Activated CD8-positive, alpha-beta memory T cell treated with anti-CD3 and anti-CD28 coated beads, Interleukin-2, amount 50 U/mL, for 48 hours (primary cell): ENCODE measurements at regions not wholly inside any gene's neighbourhood (a gene's known extent, or its start where the extent isn't known, plus 50 kb on each side); places are given as distances from the start of the nearest gene placed in this dataset.

Source experiments
- DNase-seq: peaks from one replicate; pipeline ENCODE4 v3.0.0-alpha.2; 2020

DNA sequence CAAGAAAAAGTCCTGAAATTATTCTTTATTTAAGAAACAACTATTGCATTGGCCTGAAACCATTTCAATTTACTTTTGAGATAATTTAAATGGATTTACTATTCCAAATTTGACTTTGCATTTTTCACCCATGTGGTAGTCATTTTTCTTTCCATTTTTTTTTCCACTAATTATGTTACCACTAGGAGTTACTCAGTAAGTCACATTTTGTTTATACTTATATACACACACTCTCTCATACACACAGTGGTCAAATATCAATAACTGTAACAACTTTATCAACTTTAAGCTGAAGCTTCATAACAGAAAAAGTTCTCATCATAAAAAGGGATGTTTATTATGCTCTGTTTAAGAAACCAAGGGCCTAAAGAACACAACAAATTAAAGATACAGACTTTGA is 222.8 kb downstream of the SIPA1L2 start:
- no peak for DNase-seq

DNA sequence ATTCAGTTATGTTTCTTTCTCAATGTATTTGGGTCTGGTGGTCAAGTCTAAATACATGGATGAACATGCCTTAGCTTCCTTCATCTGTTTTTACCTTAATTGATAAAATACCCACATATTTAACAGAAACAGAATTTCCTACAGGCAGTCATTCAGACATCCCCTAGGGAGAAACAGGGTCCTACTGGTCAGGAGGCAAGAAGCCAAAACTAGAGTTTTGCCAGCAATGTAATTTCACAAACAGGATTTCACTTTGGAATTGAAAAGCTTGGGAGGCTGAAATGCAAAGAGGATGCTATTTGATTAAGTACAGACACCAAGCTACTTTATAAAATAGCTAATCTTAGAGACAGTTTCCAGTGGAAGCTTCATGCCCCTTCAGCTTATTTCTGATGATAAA is 224.2 kb downstream of the SIPA1L2 start:
- DNase-seq = no peak

DNA sequence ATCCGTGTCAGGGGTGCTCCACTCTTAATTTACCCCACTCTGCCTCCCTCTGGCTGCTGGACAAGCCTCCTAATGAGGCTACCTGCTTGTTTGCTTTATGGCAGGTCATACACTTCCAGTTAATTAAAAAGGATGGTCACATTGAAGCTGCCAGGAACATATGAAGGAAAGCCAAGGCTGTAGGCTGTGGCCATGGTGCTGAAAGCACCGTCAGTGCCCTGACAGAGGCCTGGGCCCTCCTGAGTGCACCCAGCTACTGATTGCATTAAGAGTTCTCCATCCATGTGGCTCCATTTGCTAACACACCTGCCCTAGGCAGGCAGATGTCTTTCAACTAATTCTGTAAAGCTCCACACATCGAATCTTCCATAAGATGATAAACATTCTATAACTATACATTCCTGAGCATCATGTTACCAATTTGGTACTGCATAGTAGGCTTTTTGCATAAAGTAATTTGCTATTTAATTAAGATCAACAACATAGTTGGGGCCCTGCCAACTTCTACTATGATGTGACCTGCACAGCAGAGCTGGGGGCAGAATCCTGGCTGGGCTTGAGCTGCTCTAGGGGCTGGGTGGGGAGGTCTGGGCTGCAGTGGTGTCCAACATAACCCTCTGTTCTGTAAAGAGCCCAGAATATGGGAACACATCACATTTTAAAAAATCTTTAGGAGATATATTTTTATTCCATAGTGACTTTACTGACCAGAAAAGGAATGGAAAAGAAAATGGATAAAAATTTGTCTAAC is 224.8 kb downstream of the SIPA1L2 start:
- no peak for DNase-seq

DNA sequence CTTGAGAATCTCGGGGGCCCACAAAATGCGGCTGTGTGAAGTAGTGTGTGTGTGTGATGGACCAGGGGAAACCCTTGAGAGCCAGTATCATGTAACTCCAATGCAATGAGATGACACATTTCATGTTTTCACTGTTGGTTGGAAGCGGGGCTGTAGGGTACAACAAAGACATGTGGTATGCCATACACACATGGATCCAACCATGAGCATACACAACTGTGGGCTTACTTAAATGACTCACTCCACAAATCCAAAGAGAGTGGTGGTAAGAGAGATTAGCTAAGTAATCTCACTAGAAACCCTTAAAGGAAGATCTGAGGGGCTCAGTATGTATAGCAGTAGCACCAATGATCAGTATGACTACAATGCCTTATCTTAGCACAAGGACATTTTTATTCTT is 225.7 kb downstream of the SIPA1L2 start:
- no peak for DNase-seq

DNA sequence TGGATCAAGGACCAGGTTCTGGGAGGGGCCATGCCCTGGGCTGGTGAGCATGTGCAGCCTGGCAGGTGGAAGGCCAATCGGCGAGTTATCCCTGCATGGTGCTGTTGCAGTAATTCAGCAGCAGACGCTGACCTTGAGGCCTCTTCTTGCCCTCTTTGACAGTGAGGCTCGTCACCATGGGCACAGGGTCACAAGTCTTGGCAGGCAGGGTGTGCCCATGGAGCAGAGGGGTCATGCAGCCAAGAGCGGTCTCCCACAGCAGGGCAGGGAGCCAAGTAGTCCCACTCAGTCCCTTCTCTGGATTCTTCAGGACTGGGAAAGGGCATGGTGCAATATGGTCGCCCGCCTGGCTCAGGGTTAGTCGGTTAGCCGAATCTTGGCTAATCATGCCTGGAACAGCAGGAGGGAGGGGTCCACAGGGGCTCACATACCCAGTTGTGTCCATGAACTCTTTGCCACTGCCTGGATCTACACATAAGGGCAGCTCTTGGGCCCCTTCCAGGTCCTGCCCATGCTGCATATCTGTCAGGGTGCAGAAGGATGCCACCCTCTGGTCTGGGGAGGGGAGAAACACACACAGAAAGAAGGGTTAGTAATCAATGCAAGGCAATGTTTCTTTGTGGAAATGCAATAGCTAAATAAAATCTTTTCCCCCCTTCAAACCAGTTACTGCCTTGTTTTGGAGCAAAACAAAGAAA is 226.8 kb downstream of the SIPA1L2 start:
- DNase-seq = no peak

DNA sequence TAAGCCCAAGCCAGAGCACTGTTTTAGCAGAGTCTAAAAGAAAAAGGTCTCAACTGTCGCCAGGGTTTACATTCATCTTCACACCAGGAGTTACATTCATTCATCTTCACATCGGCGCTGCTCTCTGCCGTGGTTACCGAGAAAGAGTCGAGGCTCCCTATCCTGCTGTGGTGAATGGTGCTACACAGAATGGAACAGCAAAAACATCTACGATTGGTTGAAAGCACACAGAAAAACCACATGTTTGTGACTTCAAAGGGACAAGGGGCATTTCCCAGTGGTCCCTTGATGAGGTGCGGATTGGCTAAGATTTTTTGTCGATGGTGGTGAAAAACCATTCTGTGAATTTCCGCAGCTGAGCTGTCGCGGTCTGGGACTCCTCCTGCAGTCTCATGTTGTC is 231.1 kb downstream of the SIPA1L2 start:
- no peak for DNase-seq

DNA sequence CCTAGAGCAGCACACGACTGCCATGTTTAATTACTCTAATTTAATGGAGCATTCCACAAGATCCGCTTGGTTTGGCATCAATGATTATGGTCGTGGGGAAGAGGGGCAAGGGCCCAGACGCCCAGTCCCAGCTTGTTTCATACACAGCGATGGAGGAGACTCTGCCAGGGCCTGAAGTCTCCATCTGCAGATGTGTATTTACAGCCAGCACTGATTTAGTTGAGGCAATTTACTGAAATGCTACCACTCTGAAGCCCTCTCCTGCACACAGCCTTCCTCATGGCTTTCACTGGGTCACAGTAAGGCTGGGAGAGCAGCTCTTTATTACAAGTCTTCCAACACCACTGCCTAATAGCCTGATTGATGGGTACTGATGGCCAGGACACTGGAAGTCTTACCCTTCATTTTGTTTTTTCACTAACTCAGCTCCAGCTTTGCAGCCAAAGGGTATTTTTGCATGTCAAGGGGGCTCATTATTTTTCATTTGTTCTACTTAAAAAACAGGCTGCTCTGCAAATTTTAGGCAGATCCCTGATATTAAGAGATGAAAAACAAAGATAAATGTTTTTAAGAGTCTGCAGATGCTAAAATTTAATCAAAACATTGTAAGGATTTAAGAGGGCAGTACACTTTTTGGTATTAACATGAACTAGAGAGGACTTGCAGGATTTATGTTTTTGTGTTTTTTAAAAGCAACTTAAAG is 236.3 kb downstream of the SIPA1L2 start:
- no peak for DNase-seq

DNA sequence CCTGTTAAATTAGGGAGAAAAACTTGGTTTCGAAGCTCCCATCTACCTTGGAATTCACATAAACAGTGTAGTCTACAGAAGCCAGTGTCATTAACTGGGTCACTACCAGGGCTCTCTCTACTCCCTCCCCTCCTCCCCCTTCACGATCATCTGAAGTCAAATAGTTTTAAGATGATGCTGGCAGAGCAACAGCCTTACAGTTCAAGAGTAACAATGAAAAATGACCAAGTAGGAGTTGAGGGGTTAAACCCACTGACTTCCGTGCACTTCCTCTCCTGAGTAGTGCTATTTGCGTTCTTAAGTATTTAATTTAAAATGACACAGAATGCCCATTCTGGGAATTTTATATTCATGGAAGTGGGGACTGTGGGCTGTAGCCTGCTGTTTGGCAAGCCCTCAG is 236.9 kb downstream of the SIPA1L2 start:
- no peak for DNase-seq

DNA sequence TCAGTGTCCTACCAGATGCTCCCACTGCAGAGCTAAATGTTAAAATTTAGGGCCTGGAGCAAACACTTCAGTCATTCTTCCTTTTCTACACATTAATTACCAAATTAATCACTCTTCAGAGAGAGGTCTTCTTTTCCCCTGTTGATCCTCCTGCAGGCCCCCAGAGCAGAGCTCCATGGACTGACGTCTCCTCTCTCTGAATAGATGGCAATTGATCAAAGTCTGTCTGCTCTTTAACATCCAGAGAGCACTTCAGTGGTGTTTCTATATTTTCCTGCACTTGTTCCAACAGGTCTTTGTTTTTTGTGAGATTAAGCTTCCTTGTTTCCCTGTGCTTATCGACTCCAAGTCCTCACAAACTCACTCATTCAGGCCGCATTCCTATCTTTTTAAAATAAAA is 239.3 kb downstream of the SIPA1L2 start:
- DNase-seq = no peak

DNA sequence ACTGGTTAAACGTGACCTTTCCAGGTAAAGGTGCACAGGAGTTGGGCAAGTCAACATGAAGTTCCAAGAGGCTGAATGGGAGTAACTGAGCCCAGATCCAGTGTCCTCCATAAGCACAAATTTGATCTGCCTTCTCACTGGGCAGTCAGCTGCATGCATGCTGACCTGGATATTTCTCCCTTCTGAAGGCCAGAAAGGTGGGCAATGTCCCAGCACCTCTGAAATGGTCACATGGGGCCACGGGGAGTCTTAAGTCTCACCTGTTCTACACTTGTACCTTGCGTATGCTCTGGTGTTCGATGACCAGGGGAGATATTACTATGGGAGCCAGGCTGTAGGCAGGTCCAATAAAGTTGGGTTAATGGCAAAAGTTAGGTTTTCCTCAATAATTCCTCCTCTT is 240.2 kb downstream of the SIPA1L2 start:
- no peak for DNase-seq

DNA sequence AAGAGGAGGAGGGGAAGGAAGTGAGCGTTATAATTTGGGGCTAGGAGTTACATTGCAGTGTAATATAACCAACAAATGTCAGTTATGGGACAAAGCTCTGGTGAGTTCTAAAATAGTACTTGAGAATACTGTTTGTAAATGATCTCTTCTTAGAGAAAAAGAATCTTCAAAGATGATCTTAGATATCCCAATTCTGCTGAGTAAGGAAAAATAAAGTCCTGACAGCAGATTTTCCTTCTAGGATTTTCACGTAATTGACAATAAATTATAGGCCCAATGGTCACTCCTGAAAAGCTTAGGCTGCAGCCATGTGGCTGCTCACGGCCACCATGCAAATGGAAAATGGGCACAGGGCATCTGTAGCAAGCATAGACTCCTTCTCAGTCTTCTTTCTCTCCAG is 241.6 kb downstream of the SIPA1L2 start:
- no peak for DNase-seq

DNA sequence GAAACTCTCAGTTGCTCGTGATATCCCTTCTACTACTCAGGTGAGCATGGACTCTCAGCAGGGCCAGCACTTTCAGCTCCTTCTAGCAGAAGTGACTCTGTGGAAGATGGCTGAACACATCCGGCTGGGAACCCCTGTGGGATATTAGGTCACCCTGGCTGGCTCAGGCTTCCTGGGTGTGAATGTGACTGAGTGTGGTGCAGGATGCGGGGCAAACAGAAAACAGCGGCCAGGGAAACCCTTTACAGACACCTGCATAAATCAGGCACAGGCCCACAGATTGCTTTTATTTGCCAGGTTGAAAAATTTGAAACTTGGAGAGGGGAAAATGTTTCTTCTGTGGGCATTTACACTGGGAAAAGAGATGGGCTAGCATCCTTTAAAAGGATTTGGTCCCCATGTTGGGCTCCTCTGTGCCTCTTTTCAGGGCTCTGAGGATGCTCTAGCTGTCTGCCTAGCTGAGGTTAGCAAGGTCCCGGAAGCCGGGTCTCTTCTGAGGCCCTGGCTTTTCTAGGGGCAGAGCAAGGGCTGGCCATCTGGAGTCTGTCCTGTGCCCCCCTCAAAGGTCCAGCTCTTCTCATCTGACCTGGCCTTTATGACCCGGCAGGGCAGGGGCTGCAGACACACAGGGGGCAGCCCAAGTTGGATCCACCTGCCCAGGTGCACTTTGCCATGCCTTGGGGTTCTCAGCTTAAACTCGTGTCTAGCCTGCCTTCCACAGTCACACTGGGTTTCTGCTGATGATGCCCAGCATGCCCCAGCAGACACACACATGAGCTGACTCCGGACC is 243.0 kb downstream of the SIPA1L2 start:
- DNase-seq = no peak

DNA sequence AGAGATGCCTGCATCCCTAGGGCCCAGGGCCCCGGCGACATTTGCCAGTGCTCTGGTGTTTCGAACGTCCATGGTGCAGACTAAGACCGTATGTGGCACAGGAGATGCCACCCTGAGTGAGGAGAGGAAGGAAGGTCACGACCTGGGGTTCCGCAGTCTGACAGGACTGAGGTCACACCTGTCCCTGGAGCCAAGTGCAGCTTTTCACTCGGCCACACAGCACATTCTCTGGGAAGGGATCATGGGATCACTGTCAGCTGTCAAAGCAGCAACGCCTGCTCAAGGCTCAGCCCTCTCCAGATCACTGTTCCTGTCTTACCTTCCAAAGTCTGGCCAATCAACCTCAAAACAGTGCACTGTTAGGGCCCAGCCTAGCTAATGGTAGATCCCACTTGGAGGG is 243.6 kb downstream of the SIPA1L2 start:
- DNase-seq = no peak

DNA sequence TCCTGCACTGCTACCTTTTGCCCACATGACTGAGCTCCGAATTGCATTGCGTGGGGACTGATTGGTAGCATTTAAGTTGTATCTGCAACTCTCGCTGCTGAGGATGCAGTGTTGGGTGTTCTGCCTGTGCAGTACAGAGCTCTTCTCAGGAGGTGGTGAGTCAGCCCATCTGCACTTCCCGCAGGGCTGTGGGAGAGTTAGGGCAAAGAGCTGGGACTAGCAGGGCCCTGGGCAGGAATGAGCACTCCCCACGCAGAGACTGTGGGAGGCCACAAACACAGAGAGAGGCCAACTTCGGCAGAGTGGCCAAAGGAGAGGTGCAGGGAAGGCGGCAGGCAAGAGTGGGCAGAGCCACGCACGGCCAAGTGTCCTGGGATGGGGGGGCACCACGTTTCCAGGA is 244.7 kb downstream of the SIPA1L2 start:
- DNase-seq = no peak

DNA sequence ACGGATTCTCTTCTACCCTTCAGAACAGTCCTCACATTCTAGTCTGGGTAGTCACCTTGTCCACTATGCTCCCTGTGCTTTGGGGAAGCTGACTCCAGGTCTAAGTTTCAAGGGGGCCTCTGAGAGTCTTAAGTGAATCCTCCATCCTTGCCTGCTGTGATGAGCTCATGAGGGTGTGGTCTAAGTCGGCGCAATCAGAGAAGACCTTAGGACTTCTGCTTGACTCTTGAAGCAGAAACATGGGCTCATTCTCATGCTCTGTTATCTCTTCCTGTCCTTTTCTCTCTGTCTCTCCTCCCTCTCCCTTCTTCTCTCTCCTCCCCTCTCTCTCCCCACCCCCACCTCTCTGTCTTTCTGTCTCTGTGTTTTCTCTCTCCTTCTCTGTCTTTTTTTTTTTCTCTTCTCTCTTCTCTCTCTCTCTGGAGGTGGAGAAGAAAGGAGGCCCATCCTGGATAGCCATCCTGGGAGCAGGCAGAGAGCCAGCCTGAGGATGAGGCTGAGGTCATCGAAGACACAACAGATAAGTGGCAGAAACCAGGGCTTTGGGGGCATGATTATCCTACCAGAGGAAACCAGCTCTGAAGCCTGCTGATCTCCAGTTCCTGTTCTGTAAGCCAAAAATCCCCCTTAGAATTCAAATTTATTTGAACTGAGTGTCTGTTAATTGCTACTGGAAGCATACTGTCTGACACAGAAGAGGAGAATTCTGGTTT is 245.6 kb downstream of the SIPA1L2 start:
- no peak for DNase-seq

DNA sequence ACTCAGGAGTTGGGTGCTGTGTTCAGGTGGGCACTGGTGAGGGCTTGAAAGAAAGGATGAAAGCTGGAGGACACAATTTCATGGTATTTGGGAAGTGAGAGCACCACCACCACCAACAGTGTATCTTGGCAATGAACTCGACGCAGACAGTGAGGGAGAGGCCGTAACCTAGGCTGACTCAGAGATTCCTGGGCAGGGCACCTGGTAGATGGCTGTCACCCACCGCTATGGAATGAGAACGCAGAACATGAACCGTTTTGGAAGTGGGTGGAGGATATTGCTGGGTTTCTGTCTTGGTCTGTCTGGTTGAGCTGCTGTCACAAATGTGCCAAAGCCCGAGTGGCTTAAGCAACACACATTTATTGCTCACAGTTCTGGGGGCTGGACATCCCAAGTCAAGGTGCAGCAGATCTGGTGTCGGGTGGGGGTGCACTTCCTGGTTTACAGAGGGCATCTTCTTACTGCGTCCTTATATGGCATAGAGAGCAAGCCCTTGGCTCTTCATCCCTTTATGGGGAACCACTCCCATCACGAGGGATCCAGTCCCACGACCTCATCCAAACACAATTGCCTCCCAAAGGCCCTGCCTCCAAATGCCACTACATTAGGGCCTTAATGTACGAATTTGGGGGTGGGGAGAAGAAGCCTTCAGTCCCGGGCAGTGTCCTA is 246.3 kb downstream of the SIPA1L2 start:
- DNase-seq = no peak

DNA sequence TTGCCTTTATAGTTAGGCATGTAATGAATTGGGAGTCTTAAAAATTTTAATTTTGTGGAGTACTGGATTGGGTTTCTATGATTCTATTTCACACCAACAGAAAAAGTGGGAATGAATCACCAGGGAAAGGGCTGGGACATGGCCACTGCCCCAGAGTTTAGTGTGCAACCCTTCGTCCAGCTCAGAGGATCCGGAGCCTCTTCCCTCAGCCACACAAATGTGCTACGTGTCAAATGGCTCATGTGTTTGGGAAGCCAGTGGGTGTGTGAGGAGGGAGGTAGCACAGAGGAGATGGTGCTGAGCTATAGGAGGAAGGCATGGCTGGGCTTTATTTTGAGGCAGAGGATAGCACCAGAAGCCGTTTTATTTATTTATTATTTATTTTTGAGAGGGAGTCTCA is 247.3 kb downstream of the SIPA1L2 start:
- no peak for DNase-seq

DNA sequence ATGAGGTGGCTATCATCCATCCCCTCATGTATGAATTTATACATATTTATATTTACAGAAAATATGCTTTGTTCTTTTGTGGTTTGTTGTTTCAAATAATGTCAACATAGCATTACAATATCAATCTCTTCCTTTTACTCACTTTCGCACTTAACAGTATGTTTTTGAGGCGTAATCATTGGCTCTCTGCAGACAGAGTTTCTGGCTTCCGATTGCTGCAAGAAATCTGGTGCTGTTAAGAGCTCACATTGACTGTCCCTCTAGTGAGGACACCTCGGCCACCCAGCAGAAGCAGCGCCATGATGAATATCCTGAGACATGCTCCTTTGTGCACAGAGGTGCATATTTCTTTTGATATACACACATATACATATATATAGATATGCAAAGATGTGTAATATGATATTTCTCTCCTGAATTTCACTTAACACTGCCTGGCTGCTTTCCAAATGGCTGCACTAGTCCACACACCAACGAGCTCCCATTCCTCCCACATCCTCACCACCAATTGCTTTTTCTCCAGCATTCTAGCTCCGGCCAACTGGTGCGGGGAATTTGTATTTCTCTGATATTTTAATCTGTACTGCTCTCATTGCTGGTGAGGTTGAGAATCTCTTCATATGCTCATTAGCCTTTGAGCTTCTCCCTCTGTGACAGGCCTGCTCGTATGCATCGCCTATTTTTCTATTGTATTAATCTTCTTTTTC is 248.4 kb downstream of the SIPA1L2 start:
- DNase-seq = no peak

DNA sequence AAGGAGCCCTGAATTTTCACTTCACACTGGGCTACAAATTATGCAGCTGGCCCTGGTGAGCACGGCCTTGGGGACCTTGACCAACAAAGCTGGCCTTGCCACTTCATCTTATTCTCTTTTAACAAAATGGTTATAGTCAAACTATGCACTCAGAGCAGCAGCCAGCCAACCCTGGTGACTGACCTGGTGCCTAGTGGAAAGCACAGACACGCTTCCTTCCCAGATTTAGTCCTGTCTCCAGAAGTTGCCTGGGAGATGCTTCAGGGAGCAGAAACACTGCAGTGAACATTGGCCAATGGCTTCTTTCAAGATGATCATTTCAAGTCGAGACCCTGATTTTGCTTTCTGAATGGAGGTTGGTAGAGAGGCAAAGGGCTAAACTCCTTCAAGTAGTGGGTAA is 249.3 kb downstream of the SIPA1L2 start:
- no peak for DNase-seq

DNA sequence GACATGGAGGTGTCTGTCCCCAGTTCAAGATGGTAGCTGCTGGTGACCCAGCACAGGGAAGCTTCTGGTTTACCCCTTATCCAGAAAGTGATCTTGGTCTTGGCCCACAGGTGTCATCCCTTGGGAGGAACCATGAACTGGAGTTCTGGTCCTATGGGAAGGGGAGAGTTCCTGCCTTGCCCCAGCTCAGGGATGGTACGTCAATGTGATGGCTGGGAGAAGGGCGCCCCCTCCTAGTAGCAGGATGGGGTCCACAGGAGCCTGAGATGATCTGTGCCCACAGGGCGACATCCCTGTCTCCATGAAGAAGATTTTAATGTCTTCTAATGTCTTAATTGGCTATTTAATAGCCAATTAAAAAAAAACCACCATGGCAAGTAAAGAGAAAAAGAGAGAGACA is 249.8 kb downstream of the SIPA1L2 start:
- DNase-seq = no peak

DNA sequence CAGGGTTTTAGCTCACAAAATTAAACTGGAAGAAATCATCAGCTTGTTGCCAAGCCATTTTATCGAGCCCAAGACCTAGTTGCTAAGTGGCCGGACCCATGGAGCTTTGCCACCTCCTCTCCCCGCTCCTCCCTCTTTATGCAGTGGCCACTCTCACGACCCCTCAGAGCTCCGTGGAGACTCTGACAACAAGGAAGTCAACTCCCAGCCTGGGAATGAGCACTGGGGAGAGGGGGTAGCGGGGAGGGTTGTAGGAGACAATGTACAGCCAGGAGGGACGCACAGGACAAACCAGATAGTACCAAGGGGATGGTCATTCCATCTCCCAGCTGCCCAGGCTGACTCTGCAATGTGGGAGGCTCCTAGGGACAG is 250.9 kb downstream of the SIPA1L2 start:
- DNase-seq = no peak
